ENCODE measurements at regions not wholly inside any gene's neighbourhood (a gene's known extent, or its start where the extent isn't known, plus 50 kb on each side); places are given as distances from the start of the nearest gene placed in this dataset.

- TF ChIP-seq, protein P1, sequence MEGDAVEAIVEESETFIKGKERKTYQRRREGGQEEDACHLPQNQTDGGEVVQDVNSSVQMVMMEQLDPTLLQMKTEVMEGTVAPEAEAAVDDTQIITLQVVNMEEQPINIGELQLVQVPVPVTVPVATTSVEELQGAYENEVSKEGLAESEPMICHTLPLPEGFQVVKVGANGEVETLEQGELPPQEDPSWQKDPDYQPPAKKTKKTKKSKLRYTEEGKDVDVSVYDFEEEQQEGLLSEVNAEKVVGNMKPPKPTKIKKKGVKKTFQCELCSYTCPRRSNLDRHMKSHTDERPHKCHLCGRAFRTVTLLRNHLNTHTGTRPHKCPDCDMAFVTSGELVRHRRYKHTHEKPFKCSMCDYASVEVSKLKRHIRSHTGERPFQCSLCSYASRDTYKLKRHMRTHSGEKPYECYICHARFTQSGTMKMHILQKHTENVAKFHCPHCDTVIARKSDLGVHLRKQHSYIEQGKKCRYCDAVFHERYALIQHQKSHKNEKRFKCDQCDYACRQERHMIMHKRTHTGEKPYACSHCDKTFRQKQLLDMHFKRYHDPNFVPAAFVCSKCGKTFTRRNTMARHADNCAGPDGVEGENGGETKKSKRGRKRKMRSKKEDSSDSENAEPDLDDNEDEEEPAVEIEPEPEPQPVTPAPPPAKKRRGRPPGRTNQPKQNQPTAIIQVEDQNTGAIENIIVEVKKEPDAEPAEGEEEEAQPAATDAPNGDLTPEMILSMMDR (conservative IDR thresholded peaks at IDR 0.05; ENCODE audit: low read depth, low read length) = no peak
- TF ChIP-seq EZH2 (IDR thresholded peaks at IDR 0.05; ENCODE audit: low read length, unreplicated experiment) = no peak
- no peak for TF ChIP-seq EZH2phosphoT487 (IDR thresholded peaks at IDR 0.05; ENCODE audit: borderline replicate concordance, low read length)
These were observed 109.4 kb downstream of the TNFAIP3 start for GRCh38 chr6:137976430-137976829.
